ENCODE measurements at regions not wholly inside any gene's neighbourhood (a gene's known extent, or its start where the extent isn't known, plus 50 kb on each side); places are given as distances from the start of the nearest gene placed in this dataset.

GRCh38 chr2:153819074-153819473, 52.6 kb upstream of the GALNT13 start:
- H3K18ac ChIP-seq (ENCODE audit: low read length), result no peak overlapping the region
- H3K23ac ChIP-seq (ENCODE audit: low read length), result no peak overlapping the region
- no peaks in the 10 kb centered on the region for H3K36me3 ChIP-seq (ENCODE audit: control insufficient read depth in 1 of 2, insufficient read depth in 2 of 2, low read length in 2 of 2)
- H4K8ac ChIP-seq (ENCODE audit: low read depth, low read length), result no peak overlapping the region
- no peak overlapping the region for H3K27ac ChIP-seq (ENCODE audit: low read depth, low read length)
- H2BK120ac ChIP-seq (ENCODE audit: insufficient read depth, low read length, poor library complexity), result no peak overlapping the region
- H3K79me2 ChIP-seq (ENCODE audit: control insufficient read depth, insufficient read depth, low read length, poor library complexity), result no peaks in the 10 kb centered on the region
- no peak overlapping the region for H3K4ac ChIP-seq (ENCODE audit: low read depth, low read length)
- no peak overlapping the region for H2BK12ac ChIP-seq (ENCODE audit: low read length)
- H3K27me3 ChIP-seq (ENCODE audit: insufficient read depth, low read length), result no peaks in the 10 kb centered on the region
- H3K14ac ChIP-seq (ENCODE audit: low read length), result no peak overlapping the region
- H3K9me3 ChIP-seq (ENCODE audit: insufficient read depth, low read depth, low read length), result no peaks in the 10 kb centered on the region
- H4K12ac ChIP-seq (ENCODE audit: low read depth, low read length), result no peak overlapping the region
- no peak overlapping the region for H2AK5ac ChIP-seq (ENCODE audit: low read length)
- no peaks in the 10 kb centered on the region for H3K4me1 ChIP-seq (ENCODE audit: control insufficient read depth in 1 of 2, insufficient read depth in 2 of 2, low read length in 2 of 2)
- no peak overlapping the region for H2AFZ ChIP-seq (ENCODE audit: insufficient read depth, low read length, poor library complexity)
- no peak for DNase-seq
- H3K4me2 ChIP-seq (ENCODE audit: low read length), result no peak overlapping the region
- H3K79me1 ChIP-seq (ENCODE audit: low read length), result no peaks in the 10 kb centered on the region
- WGBS (ENCODE audit: extremely low coverage, insufficient coverage, insufficient read length), result no CpG with 5 or more reads among the region's 1 CpG
- H3K9ac ChIP-seq (ENCODE audit: low read length), result no peak overlapping the region
- no peak overlapping the region for H4K91ac ChIP-seq (ENCODE audit: low read depth, low read length)
- no peak overlapping the region for H3K4me3 ChIP-seq (ENCODE audit: low read depth, low read length)
- no peak overlapping the region for H2BK5ac ChIP-seq (ENCODE audit: low read depth, low read length, poor library complexity)

- H3K4ac ChIP-seq (ENCODE audit: low read depth, low read length), result no peak overlapping the region
- H2BK120ac ChIP-seq (ENCODE audit: insufficient read depth, low read length, poor library complexity), result no peak overlapping the region
- H3K9me3 ChIP-seq (ENCODE audit: insufficient read depth, low read depth, low read length), result no peaks in the 10 kb centered on the region
- no peak overlapping the region for H4K12ac ChIP-seq (ENCODE audit: low read depth, low read length)
- no peak overlapping the region for H3K14ac ChIP-seq (ENCODE audit: low read length)
- H3K79me2 ChIP-seq (ENCODE audit: control insufficient read depth, insufficient read depth, low read length, poor library complexity), result no peaks in the 10 kb centered on the region
- no peak overlapping the region for H4K8ac ChIP-seq (ENCODE audit: low read depth, low read length)
- H3K18ac ChIP-seq (ENCODE audit: low read length), result no peak overlapping the region
- no peaks in the 10 kb centered on the region for H3K36me3 ChIP-seq (ENCODE audit: control insufficient read depth in 1 of 2, insufficient read depth in 2 of 2, low read length in 2 of 2)
- H3K79me1 ChIP-seq (ENCODE audit: low read length), result no peaks in the 10 kb centered on the region
- no peak overlapping the region for H2BK12ac ChIP-seq (ENCODE audit: low read length)
- H2AFZ ChIP-seq (ENCODE audit: insufficient read depth, low read length, poor library complexity), result no peak overlapping the region
- H2BK5ac ChIP-seq (ENCODE audit: low read depth, low read length, poor library complexity), result no peak overlapping the region
- no peak overlapping the region for H3K27ac ChIP-seq (ENCODE audit: low read depth, low read length)
- no peak overlapping the region for H4K91ac ChIP-seq (ENCODE audit: low read depth, low read length)
- H3K23ac ChIP-seq (ENCODE audit: low read length), result no peak overlapping the region
- H2AK5ac ChIP-seq (ENCODE audit: low read length), result no peak overlapping the region
- no peaks in the 10 kb centered on the region for H3K4me1 ChIP-seq (ENCODE audit: control insufficient read depth in 1 of 2, insufficient read depth in 2 of 2, low read length in 2 of 2)
- no peak overlapping the region for H3K9ac ChIP-seq (ENCODE audit: low read length)
- no peak for DNase-seq
- H3K27me3 ChIP-seq (ENCODE audit: insufficient read depth, low read length), result no peaks in the 10 kb centered on the region
- H3K4me2 ChIP-seq (ENCODE audit: low read length), result no peak overlapping the region
- no peak overlapping the region for H3K4me3 ChIP-seq (ENCODE audit: low read depth, low read length)
Observed at GRCh38 chr2:153819501-153819900, 52.2 kb upstream of the GALNT13 start.
